GM12891 (cell line): ENCODE measurements at regions not wholly inside any gene's neighbourhood (a gene's known extent, or its start where the extent isn't known, plus 50 kb on each side); places are given as distances from the start of the nearest gene placed in this dataset.

Source experiments
- DNase-seq: peaks from one replicate; pipeline ENCODE4 v3.0.0; 2011; ENCODE audit warnings: low spot score; ENCODE audit not compliant: insufficient read length
- FAIRE-seq: peaks from 2 replicates; lab custom pipeline; 2011; peaks lifted over from hg19 to GRCh38; lab: Jason Lieb, UNC
- PAX5 ChIP-seq: IDR thresholded peaks from 2 replicates; pipeline ENCODE4 v1.6.1; 2011; ENCODE audit warnings: low read length, moderate library complexity, mild to moderate bottlenecking; ENCODE audit not compliant: insufficient read depth, severe bottlenecking
- POLR2A ChIP-seq: IDR thresholded peaks from 2 replicates; pipeline ENCODE4 v1.6.1; 2011; ENCODE audit warnings: low read depth, low read length, control low read depth
- POLR2AphosphoS5 ChIP-seq: IDR thresholded peaks from 2 replicates; pipeline ENCODE4 v1.6.1; 2011; ENCODE audit warnings: low read depth, low read length, control low read depth
- POU2F2 ChIP-seq: IDR thresholded peaks from 2 replicates; pipeline ENCODE4 v1.6.1; 2011; ENCODE audit warnings: low read depth, mild to moderate bottlenecking, control low read depth, low read length, moderate library complexity
- SPI1 ChIP-seq: IDR thresholded peaks from 2 replicates; pipeline ENCODE4 v1.6.1; 2011; ENCODE audit warnings: low read depth, low read length, control low read depth
- TAF1 ChIP-seq: IDR thresholded peaks from 2 replicates; pipeline ENCODE4 v1.6.1; 2011; ENCODE audit warnings: low read depth, low read length, control low read depth

GRCh38 chr5:4766101-4766500 lies 374.0 kb upstream of the ADAMTS16 start:
- TF ChIP-seq PAX5 (no peak), POU2F2 (no peak), SPI1 (no peak), TAF1 (no peak), POLR2AphosphoS5 (no peak), POLR2A (no peak)
- no peak for FAIRE-seq
- no peak for DNase-seq

GRCh38 chr5:4772591-4772990 lies 367.5 kb upstream of the ADAMTS16 start:
- FAIRE-seq = no peak
- TF ChIP-seq POLR2AphosphoS5 = no peak
- no peak for TF ChIP-seq POU2F2
- TF ChIP-seq PAX5 = no peak
- no peak for TF ChIP-seq SPI1
- no peak for TF ChIP-seq POLR2A
- TF ChIP-seq TAF1 = no peak
- DNase-seq = no peak

DNA sequence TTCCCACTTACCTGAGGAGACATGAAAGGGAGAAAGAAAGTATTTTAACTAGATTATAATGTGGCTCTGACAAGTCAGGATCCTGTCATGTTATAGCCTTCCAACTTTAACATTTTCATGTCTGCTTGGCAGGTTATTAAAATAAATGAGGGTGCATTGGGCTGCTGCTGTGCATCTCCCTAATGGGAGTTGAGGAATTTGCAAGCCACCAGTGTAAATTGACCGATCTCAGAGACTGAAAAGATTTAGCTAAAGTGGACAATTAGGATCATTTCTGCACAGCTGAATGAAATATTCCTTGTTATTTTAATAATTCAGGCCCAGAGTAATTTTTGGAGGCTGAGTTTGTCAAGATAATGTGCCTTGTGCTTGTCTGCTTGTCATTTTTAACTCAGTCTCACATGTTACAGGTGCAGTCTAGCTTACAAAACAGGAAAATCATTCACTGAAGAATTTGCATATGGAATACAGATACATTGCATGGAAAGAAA lies 366.3 kb upstream of the ADAMTS16 start:
- TF ChIP-seq POLR2AphosphoS5 = no peak
- DNase-seq (no peak), FAIRE-seq (no peak)

- TF ChIP-seq POLR2AphosphoS5 (no peak), POU2F2 (no peak), SPI1 (no peak), PAX5 (no peak), TAF1 (no peak), POLR2A (no peak)
- FAIRE-seq (no peak), DNase-seq (no peak)
Measured at GRCh38 chr5:4777435-4777834, 362.7 kb upstream of the ADAMTS16 start.

DNA sequence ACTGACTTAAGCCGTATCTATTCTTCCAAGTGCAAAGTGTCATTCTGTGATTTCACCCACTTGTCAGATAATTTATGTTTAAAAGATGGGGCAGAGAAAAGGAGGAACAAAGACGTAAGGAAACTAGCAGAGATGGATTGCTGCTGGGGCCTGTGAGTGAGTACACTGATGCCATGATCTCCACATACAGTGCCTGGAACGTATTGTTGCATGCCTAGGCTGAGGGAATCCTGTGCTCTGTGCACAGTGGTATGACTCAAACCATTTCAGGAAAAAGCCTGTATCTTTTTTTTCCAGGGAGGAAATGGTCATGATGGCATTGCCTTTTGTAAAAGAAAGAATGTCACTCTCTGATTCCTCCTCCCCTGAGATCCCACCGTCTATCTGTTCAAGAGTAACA lies 359.5 kb upstream of the ADAMTS16 start:
- DNase-seq (no peak), FAIRE-seq (no peak)
- TF ChIP-seq POLR2AphosphoS5 (no peak), POU2F2 (no peak), TAF1 (no peak), SPI1 (no peak), PAX5 (no peak), POLR2A (no peak)

- TF ChIP-seq SPI1 = no peak
- TF ChIP-seq POLR2AphosphoS5 = no peak
- TF ChIP-seq PAX5 = no peak
- no peak for DNase-seq
- FAIRE-seq = no peak
Measured at GRCh38 chr5:4781299-4781698, 358.8 kb upstream of the ADAMTS16 start.

- no peak for FAIRE-seq
- no peak for TF ChIP-seq POU2F2
- no peak for TF ChIP-seq TAF1
- TF ChIP-seq POLR2A = no peak
- no peak for TF ChIP-seq PAX5
- TF ChIP-seq POLR2AphosphoS5 = no peak
- no peak for DNase-seq
Measured at GRCh38 chr5:4785971-4786370, 354.2 kb upstream of the ADAMTS16 start.

- TF ChIP-seq POU2F2 (no peak), PAX5 (no peak), POLR2AphosphoS5 (no peak), TAF1 (no peak), POLR2A (no peak), SPI1 (no peak)
- FAIRE-seq (no peak), DNase-seq (no peak)
Measured at GRCh38 chr5:4797445-4797844, 342.7 kb upstream of the ADAMTS16 start.

DNA sequence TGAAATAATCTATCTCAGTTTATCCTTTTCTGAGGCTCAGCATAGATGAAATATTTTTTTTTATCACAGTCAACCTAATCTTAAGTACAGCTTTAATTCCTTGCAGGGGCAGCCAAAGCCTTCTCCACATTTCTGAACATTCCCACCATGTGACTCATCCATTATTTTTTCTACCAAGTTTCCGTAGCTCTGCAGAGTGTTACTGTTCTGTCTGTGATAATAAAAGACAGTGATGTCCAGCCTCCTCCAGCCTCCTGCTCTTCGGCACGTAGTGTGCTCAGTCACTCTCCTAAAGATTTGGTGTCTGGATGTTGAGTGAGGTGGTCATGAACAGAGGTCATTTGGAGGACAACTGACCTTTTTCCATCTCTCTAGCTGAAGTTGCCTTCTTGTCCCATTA lies 338.1 kb upstream of the ADAMTS16 start:
- TF ChIP-seq TAF1 (no peak), SPI1 (no peak), POU2F2 (no peak), POLR2A (no peak), POLR2AphosphoS5 (no peak), PAX5 (no peak)
- FAIRE-seq (no peak), DNase-seq (no peak)

DNA sequence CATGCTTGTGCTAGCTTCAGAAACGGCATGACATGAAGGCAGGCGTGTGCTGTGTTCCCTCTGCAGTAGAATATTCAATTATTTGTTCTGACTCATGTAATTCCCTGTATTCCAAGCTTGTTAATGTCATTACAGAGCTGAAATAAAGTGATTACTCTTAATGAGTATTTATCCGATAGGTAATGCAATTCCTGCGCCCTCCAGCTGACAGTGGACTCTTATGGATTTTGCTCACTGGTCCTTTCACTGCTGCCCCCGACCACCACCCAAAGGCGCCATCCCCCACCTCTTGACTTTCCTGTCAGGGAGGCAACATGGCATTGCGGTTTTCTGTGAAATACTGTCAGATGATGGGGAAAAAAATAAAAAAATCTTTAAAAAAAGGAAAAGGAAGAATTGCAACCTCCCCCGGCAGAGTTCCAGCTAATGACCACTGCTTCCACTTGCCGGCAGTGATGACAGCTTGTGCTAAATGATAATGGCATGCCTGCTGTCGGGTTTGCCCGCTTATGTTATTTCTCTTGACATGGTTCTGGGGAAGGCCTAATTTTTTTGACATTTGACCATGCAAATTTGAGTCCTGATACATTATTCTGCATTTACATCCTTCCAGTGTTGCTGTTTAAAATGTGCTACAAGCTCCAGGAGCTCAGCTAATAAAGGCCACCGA lies 335.3 kb upstream of the ADAMTS16 start:
- no peak for TF ChIP-seq POU2F2
- TF ChIP-seq PAX5 = no peak
- no peak for TF ChIP-seq POLR2A
- TF ChIP-seq SPI1 = no peak
- no peak for TF ChIP-seq TAF1
- no peak for TF ChIP-seq POLR2AphosphoS5
- DNase-seq (no peak), FAIRE-seq (no peak)
